Sigmoid colon (tissue), 4 donors: ENCODE measurements at regions not wholly inside any gene's neighbourhood (a gene's known extent, or its start where the extent isn't known, plus 50 kb on each side); places are given as distances from the start of the nearest gene placed in this dataset.

Source experiments
- CTCF ChIP-seq, 4 experiments: fragments of 450-650 bp in 3 of 4; fragments of 200-600 bp in 1 of 4; IDR thresholded peaks; one replicate each; pipeline ENCODE4 v1.5.1; 2016 to 2019; ENCODE audit warnings: antibody characterized with exemption in 4 of 4, mild to moderate bottlenecking in 3 of 4, moderate library complexity in 2 of 4
- EP300 ChIP-seq, 4 donors: sonication (generic); formaldehyde crosslinking; IDR thresholded peaks; one replicate each; pipeline ENCODE4 v1.6.1; 2017; ENCODE audit warnings: antibody characterized with exemption in 4 of 4
- POLR2A ChIP-seq, 2 donors: fragments of 450-650 bp; IDR thresholded peaks; one replicate each; pipeline ENCODE4 v1.6.1; 2016; ENCODE audit warnings: antibody characterized with exemption in 2 of 2, mild to moderate bottlenecking in 2 of 2, moderate library complexity in 2 of 2
- POLR2AphosphoS5 ChIP-seq, 4 donors: sonication (generic); formaldehyde crosslinking; IDR thresholded peaks; one replicate each; pipeline ENCODE4 v1.6.1; 2017; ENCODE audit warnings: antibody characterized with exemption in 4 of 4

DNA sequence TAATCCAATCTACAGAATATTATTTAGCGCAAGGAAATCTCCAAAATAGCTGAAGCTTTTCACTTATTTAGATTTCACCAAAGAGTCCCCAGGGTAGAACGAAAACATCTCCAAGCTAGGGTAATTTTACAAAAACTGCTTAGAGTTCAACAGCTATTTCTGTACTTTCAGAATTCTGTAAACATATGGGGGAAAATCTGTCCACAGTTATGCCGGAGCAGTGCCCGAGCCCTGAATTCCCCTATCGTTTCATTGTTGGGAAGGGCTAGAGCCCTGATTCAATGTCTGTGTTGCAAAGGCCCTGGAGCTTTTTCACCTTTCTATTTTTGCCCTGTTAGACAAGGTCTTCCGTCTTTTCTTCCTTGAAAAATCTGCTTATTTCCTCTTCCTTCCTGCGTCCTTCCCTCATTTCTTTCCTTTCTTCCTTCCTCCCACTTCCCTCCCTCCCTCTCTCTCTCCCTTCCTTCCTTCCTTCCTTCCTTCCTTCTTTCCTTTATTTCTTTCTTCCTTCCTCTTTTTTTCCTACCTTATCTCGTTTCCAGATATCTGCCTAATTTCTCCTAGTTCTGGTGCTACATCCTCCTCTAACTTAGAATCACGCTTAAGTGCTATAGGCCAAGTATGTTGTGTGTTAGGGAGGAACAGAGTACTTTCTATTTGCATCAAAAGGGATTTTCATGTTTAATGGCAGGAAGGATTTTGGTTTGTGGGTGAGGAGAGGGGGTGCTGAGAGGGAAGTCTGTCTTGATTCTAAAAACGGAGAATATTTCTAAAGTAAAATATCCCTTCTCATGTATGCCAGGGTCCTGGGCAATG lies 122.5 kb upstream of the BMP2 start:
- no peak for TF ChIP-seq POLR2AphosphoS5 (IDR thresholded peaks at IDR 0.05)
- TF ChIP-seq CTCF (IDR thresholded peaks at IDR 0.05): no peak
- TF ChIP-seq EP300 (IDR thresholded peaks at IDR 0.05): no peak
- no peak for TF ChIP-seq POLR2A (IDR thresholded peaks at IDR 0.05)
